HTR-8/SVneo (cell line): ENCODE measurements at regions not wholly inside any gene's neighbourhood (a gene's known extent, or its start where the extent isn't known, plus 50 kb on each side); places are given as distances from the start of the nearest gene placed in this dataset.
A peak's percentile ranks its signal among the peaks of the same experiment; 100 is the strongest.

ENCODE experiments used
- DNase-seq: peaks from one replicate; pipeline ENCODE4 v3.0.0; 2011; ENCODE audit warnings: low spot score, mixed read lengths; ENCODE audit not compliant: insufficient read length
- FAIRE-seq: peaks from 2 replicates; lab custom pipeline; 2011; peaks lifted over from hg19 to GRCh38; lab: Jason Lieb, UNC

DNA sequence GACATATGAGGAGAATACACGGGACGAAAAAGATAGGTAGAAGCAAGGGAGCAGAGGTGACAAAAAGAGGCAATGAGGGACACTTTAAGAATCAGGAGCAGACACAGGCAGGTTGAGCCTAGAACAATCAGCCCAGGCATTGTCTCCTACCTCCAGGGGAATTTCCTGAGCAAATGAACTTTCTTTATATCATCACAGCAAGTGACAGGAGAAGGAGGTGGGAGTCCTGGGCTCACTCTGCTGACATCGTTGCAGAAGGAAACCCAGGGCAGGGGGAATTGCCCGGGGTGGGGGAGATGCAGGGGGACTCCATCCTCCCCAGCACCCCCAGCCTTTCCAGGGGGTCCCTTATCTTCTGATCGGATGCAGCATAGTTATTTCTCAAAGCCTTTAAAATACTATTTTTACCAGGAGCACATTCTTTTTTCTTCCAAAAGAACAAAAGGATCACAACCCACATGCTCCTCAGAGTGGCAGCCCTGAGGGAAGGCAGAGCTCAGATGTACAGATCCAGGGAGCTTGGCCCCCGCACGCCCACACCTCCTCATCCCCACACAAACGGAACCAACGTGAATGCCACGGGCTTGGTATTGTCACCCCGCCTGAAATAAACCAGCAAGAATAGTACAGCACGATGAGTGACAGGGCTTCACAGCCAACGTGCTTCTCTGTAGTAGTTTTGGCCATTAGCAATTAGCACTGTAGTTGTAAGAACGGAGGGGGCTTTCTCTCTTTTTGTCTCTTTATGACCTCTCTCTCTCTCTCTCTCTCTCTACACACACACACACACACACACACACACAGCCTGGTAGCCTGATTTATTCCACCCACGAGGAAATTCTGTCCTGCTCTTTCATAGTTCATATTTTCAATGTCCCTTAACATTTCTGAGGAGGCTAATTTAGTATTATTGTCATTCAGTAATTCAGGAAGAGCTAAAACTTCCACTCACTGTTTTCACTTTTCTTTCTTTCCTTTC lies 169.5 kb upstream of the UBL3 start:
- FAIRE-seq, result no peak
- DNase-seq, result no peak

DNA sequence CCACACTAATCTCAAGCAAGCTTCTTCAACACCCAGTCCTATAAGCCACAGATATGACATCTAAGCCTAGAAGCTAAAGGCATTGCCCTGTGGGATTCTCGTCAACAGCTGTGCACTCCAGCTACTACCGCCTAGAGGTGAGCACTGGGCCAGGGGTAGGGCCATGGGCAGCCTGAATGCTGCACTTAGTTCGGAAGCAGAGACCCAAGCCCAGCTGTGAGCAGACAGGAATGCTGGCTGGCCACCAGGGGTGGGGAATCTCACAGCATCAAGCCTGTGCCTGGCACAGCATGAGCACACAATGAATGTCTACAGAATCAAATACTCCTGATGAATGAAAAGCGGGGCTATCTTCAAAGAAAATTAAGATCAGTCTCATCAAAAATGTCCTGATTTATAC lies 167.5 kb upstream of the UBL3 start:
- FAIRE-seq (no peak), DNase-seq (no peak)

DNA sequence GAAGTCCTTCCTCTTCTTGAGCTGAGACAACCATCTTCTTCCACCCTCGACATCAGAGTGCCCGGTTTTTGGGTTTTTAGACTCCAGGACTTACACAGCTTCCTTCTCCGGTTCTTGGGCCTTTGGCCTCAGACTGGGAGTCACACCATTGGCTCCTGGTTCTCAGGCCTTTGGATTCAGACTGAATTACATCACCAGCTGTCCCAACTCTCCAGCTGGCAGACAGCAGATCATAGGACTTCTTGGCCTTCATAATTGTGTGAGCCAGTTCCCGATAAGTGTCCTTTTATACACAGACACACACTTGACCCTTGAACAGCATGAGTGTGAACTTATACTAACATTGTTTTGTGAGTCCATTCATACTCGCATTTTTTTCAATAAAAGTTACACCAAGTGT lies 166.0 kb upstream of the UBL3 start:
- FAIRE-seq (no peak), DNase-seq (no peak)

DNA sequence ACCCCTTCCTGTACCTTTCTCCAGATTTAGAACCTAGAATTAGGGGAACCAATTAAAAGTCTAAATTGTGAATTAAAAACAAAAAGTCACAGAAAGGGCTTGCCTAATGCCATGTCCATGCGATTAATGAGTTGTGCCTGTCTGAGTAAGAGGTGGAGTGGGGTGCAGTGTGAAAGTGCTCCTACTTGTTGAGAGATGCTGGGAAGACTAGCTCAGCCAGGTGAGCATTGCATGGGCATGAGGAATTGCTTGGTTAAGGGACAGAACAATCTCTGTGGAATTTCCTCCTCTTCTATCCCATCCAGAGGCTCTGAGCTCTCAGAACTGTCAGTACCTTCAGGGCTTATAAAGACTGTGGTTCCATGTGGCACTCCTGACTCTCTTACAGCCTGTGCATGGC lies 159.0 kb upstream of the UBL3 start:
- DNase-seq (no peak), FAIRE-seq (no peak)

DNA sequence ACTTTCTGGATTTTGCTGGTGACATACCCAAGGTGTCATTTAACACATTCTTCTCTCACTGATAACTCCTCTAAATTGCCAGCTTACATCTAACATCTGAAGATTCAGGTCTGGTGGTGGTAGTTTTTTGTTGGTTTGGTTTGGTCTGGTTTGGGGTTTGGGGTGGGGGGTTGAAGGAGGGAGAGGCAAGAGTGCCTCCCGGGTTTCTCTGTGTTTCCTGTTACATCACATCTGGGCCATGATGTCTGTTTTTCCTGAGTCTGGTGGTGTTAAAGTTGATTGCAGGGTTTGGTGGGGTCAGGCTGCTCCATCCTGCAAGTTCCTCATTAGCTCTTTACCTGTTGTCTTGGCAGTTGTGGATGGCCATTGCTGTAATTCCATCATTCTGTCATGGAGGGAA lies 155.8 kb upstream of the UBL3 start:
- DNase-seq (no peak), FAIRE-seq (no peak)

DNA sequence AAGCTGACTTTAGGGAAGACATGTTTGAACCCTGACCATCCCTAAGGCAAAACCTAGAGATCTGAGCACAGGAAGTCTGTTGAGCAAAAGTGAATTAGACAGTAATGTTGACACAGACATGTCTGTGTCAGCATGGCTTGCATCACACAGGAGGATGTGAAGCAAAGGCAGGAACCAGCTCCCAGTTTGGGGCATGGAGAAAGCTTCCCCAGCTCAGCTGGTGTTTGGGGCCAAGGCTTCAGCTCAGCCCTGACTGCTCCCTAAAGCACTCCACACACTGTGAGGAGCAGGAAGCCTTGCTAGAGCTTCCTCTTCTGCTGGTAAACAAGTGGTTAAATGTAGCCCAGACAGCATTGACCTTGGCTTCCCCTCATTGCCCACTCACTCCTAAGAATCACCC lies 153.8 kb upstream of the UBL3 start:
- DNase-seq (no peak), FAIRE-seq (no peak)

DNA sequence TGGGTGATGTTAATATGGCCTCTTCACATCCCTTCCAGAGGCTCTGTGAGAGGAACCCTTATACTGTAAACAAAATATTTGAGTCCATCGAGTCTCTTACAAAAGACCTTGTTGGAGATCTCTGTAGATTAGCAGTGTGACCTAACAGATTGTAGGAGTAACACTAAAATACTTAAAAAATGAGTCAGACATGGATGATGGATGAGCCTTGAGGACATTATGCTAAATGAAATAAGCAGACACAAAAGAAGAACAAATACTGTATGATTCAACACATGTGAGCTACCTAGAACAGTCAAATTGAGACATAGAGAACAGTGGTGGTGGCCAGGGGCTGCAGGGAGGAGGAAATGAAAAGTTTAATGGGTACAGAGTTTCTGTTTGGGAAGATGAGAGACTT lies 152.2 kb upstream of the UBL3 start:
- DNase-seq (peak; percentile 29), FAIRE-seq (no peak)

DNA sequence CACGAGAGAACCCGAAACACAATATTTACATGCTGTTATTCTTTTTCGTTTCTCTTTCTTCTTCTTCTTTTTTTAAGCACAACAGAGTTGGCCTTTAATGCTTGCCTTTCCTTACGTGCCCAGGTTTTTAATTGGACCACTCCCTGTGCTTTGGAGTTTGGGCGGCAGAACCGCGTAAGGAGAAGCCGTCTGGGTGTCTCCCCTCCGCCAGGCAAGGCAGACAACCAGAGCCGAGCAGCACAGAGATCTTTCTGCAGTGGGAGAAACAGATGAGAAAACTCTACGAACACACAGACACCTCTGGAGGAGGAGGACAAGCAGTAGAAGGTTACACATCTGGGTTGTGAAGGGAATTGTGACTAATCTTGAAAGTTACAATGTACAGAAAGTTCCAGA lies 150.0 kb upstream of the UBL3 start:
- DNase-seq (no peak), FAIRE-seq (no peak)

DNA sequence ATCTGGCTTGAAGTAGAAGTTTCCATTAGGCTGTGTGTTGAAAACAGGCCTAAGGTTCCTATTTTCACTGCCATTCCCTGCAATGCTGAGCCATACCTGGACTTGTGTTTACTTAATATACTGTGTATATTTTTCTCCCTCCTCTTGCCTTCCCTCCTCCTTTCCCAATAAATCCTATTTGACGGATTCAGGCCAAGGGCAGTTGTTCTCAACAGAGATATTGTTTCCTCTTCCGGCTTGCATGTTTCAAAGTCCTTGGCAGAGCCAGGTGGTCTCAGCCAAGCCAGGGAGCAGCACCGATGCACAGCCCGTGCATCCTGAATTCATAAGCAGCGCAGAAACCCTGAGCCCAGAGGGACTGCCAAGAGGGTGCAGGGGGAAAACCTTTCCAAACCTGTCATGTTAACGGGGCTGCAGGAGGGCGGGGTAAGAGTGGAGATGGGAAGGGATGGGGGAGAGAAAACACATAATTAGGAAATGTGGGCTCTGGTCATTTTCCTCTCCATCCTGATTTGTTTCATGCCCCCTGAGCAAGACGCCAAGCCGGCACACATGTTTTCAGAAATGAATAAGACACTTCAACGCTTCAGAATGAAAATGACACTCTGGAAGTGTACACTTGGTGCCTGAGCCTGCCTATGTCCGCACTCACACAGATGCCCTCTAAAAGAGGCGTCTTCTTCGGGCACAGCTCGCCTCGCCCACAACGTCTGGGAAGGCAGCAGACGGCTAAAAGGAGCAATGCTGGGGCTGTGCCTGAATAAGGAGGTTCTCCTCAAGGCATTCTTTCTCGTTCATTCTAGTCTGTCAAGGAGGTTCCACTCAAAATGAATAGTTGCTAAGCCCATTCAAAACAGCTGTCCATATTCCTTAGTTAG lies 149.3 kb upstream of the UBL3 start:
- DNase-seq, result no peak
- FAIRE-seq, result no peak

DNA sequence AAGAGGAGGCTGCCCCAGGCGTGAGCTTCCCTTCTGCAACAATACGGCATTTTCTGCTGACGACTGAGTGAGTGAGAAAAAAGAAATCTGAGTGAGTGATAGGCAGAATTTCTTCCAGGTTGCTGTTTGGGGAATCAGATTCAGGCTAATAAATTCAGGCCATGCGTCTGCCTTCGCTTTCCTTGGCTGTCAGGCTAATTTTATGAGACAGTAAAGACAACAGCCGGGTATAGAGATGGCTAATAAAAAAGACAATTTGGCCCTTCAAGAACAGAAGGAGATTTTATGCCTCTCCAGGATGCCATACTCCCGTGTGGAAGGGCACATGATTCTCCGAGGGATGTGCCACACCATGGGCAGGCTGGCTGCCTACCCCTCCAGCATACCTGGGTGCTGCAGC lies 145.9 kb upstream of the UBL3 start:
- DNase-seq (no peak), FAIRE-seq (no peak)

DNA sequence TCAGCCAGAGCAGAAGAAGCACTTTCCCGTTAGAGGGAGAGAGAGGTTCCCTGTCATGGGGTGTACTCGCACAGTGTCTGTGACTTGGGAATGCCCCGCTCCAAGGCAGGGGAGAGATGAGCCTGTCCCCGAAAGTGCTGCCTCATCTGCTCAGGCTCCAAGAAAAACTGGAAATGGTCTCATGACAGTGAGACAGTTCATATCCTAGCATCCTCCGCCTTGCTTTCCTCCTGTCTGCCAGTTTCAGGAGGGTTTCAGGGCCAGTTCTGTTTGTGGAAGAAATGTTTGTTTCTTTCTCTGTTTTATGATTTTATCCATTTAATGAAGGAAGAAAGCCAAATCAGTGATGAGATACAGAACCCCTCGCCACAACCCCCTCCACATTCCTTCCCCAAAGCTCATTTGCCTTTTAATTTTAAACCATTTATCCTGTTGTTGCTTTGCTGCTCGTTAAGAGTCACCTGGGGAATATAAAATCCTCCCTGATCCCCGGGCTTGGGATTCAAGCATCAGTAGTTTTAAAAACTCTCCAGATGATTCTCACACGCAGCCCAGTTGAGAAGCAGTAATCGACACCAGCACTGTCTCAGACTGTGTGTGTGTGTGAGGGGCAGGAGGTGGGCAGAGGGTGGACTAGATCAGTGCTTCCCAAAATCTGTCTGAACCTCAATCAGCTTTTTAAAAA lies 144.6 kb upstream of the UBL3 start:
- FAIRE-seq (no peak), DNase-seq (no peak)

DNA sequence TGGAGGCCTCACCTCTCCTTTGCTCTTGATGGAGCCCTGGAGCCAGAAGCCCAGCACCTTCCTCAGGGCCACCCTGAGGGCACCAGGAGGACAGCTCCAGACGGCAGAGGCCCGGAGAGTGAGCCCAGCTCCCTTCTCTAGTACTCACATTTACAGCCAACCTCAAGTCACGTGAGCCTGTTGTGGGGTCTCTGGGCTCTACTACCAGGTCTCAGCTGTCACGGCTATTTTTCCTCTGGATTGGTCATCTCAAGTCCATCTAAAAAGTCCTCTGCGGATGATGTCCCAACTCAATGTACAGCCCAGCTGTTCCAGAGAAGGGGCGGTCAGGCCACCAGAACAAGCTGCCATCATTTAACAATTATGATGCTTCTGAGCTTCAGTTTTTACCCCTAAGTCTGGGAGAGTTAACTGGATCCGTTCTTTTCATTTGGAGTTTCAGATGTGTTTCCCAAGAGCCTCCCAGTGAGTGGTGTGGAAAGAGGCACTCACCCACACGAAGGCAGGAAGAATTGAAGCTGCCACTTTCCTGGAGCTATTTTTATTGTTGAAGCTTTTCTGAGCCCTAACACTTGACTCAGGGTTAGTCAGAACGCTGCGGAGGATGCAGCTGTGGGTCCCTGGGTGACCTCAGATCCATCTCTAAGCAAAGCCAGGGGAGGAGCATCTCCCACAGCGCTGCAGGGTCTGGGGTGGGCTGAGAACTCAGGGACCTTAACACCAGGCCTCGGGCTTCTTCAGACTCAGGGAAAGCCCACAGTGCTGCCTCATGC lies 143.5 kb upstream of the UBL3 start:
- FAIRE-seq, result no peak

DNA sequence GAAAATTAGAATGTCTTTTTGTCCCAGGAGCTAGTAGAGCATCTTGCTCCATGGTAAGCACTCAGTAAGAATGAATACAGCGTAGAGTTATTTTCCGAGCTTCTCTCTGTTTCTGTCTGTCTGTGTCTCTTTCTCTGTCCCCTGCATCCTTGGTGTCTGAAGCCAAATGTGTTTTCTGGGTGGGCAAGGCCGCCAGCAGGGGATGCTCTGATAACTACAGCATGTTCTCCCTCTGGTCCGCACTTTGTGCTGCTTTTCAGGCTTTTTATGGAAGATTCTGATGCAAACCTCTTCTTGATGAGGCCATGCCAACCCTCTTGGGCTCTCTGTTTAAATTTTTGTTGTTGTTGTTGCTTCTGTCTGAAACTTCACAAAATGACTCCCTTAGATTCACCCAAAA lies 142.8 kb upstream of the UBL3 start:
- FAIRE-seq (no peak), DNase-seq (no peak)

More for the DNA sequence above, 143.5 kb upstream of the UBL3 start:
- DNase-seq, result no peak

DNA sequence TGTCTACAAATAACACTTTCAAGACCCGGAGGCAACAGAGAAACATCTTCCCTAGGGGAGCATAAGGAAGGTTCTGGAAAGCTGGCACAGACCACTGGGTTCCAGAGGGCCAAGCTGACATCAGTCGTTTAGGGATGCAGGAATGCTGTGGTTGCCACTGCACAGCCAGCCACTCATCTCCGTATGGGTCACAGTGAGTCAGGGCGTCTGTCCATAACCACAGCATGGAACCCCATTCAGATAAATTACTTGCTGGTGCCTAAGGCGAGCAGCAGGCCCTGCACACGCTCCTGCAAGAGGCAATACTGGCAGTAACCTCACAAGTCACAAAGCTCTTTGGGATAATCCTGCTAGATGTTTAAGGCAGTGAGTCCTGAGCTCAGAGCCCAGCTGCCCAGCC lies 140.9 kb upstream of the UBL3 start:
- no peak for FAIRE-seq
- DNase-seq, result peak; percentile 57

DNA sequence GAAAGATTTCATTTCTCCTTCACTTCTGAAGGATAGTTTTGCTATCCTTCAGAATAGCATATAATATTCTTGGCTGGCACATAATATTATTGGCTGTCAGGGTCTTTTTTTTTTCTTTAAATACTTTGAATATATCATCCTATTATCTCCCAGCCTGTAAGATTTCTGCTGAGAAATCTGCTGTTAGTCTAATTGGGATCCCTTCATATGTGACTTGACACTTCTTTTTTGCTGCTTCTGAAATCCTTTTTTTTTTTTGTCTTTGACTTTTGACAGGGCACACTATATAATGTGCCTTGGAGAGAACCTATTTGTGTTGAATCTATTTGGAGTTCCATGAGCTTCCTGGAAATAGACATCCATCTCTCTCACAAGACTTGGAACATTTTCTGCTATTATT lies 136.9 kb upstream of the UBL3 start:
- FAIRE-seq (no peak), DNase-seq (no peak)

DNA sequence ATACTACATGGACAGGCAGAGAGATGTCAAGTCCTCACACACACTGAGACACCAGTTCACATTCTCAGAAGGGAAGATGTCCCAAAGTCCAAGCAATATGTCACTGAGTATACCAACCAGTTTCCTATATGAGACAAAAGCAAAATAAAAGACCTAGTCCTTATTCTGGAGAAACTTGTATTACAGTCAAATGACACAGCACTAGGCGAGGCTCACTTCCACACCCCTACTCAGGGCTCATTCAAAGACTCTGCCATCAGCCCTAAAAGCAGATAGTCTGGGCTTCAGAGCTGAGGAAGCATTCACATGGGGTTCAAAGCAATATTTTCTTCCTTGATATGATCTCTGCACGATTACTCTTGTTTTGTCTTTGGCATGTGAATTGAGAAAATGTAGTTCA lies 129.9 kb upstream of the UBL3 start:
- FAIRE-seq (no peak), DNase-seq (no peak)

DNA sequence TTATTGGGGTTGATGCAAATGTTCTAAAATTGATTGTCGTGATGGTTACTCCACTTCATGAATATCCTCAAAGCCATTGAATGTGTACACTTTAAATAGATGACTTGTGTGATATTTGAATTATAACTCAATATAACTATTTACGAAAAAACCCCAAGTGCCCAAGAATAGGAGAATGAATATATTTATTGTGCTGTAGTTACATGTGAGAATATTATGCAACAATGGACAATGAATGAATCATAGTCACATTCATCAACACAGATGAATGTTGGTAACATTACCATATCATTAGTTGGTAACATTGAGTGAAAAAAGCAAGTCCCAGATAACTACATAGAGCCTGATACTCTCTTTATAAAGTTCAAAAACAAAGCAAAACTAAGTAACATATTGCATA lies 127.8 kb upstream of the UBL3 start:
- no peak for FAIRE-seq

DNA sequence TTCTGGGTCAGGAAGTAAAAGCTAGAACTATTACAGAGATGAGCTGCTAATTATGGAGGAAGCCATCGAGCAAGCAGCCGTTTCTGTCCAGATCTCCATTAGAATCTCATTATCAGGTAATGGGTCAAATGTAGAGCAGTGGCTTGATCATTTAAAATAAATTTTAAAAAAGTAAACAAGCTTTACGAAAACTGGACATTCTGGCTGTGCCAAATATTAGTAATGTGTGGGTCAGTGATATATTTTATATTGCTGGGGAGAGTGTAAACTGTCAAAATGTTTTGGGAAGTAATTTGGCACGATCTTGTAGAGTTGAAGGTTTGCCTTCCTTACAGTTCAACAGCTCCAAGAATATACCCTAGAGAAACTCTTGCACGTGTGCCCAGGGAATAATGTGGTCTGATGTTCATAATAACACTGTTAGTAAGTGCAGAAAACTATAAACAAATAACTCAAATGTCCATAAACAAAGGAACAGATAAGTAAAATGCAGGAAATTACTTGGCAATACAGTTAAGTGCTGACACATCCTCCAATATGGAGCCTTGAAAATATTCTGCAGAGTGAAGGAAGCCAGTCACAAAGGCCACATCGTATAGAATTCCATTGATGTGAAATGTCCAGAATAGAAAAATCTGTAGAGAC lies 127.2 kb upstream of the UBL3 start:
- FAIRE-seq (no peak), DNase-seq (no peak)

More for the DNA sequence above, 127.8 kb upstream of the UBL3 start:
- DNase-seq, result no peak

DNA sequence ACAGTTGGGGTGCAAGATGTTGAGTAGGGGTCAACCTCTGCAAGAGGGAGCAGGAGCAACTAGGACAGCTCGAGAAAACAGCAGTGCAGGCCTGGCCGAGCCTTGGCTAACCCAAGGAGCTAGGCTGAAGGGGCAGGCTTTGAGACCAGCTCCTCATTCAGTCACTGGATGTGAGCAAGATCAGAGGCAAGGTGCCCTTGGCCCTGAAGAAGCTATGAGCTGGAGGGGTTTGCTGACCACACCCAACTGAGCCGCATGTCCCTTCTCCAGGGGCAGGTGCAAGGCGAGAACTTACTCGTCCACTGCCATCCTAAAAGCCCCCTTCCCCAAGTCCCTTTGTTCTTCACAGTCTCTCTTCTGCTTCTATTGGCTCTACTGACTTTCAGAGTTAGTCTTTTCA lies 126.1 kb upstream of the UBL3 start:
- FAIRE-seq, result no peak
- DNase-seq, result no peak
